ENCODE measurements at regions not wholly inside any gene's neighbourhood (a gene's known extent, or its start where the extent isn't known, plus 50 kb on each side); places are given as distances from the start of the nearest gene placed in this dataset.
"Not testable (repeated sequence)": the region's sequence is repeated elsewhere in the genome, so short reads cannot be mapped to it uniquely, and the experiment has no call there.

- FAIRE-seq, result no peak
- Histone ChIP-seq H3K27me3 (ENCODE audit: control insufficient read depth, insufficient read depth, low read length) (no peaks in the 10 kb centered on the region), H3K4me3 (ENCODE audit: low read depth, low read length) (no peak overlapping the region), H3K36me3 (ENCODE audit: control insufficient read depth, insufficient read depth, low read length) (no peaks in the 10 kb centered on the region)
- peak; percentile 5 for DNase-seq (ENCODE audit: low read depth)
- no peak for TF ChIP-seq CTCF (IDR thresholded peaks at IDR 0.05; ENCODE audit: insufficient read depth, low read length, severe bottlenecking)
These were observed 816.0 kb upstream of the PCDH10 start for GRCh38 chr4:132332932-132333723.

- no peaks in the 10 kb centered on the region for H3K27me3 ChIP-seq (ENCODE audit: control insufficient read depth, insufficient read depth, low read length)
- no peak for FAIRE-seq
- peak; percentile 26 for DNase-seq (ENCODE audit: low read depth)
- H3K4me3 ChIP-seq (ENCODE audit: low read depth, low read length), result no peak overlapping the region
- H3K36me3 ChIP-seq (ENCODE audit: control insufficient read depth, insufficient read depth, low read length), result no peaks in the 10 kb centered on the region
- TF ChIP-seq CTCF (IDR thresholded peaks at IDR 0.05; ENCODE audit: insufficient read depth, low read length, severe bottlenecking), result no peak
These were observed 815.4 kb upstream of the PCDH10 start for GRCh38 chr4:132333724-132334047.

- TF ChIP-seq CTCF (IDR thresholded peaks at IDR 0.05; ENCODE audit: insufficient read depth, low read length, severe bottlenecking), result no peak
- no peak overlapping the region for H3K4me3 ChIP-seq (ENCODE audit: low read depth, low read length)
- DNase-seq (ENCODE audit: low read depth), result peak; percentile 15
- H3K36me3 ChIP-seq (ENCODE audit: control insufficient read depth, insufficient read depth, low read length), result no peaks in the 10 kb centered on the region
- no peak for FAIRE-seq
- H3K27me3 ChIP-seq (ENCODE audit: control insufficient read depth, insufficient read depth, low read length), result no peaks in the 10 kb centered on the region
These were observed 815.0 kb upstream of the PCDH10 start for GRCh38 chr4:132334081-132334480.

GRCh38 chr4:132344924-132345828, 803.9 kb upstream of the PCDH10 start:
- Histone ChIP-seq H3K36me3 (ENCODE audit: control insufficient read depth, insufficient read depth, low read length) (no peaks in the 10 kb centered on the region), H3K4me3 (ENCODE audit: low read depth, low read length) (no peak overlapping the region), H3K27me3 (ENCODE audit: control insufficient read depth, insufficient read depth, low read length) (no peaks in the 10 kb centered on the region)
- TF ChIP-seq CTCF (IDR thresholded peaks at IDR 0.05; ENCODE audit: insufficient read depth, low read length, severe bottlenecking), result no peak
- DNase-seq (ENCODE audit: low read depth) (no peak), FAIRE-seq (no peak)

GRCh38 chr4:132346016-132346415, 803.1 kb upstream of the PCDH10 start:
- no peak for FAIRE-seq
- TF ChIP-seq CTCF (IDR thresholded peaks at IDR 0.05; ENCODE audit: insufficient read depth, low read length, severe bottlenecking), result no peak
- no peaks in the 10 kb centered on the region for H3K27me3 ChIP-seq (ENCODE audit: control insufficient read depth, insufficient read depth, low read length)
- no peaks in the 10 kb centered on the region for H3K36me3 ChIP-seq (ENCODE audit: control insufficient read depth, insufficient read depth, low read length)
- H3K4me3 ChIP-seq (ENCODE audit: low read depth, low read length), result no peak overlapping the region
- no peak for DNase-seq (ENCODE audit: low read depth)

- H3K36me3 ChIP-seq (ENCODE audit: control insufficient read depth, insufficient read depth, low read length); H3K27me3 ChIP-seq (ENCODE audit: control insufficient read depth, insufficient read depth, low read length); FAIRE-seq; H3K4me3 ChIP-seq (ENCODE audit: low read depth, low read length): not testable (repeated sequence)
- peak; percentile 28 for DNase-seq (ENCODE audit: low read depth)
These were observed 797.5 kb upstream of the PCDH10 start for GRCh38 chr4:132351606-132352005.
